ENCODE measurements at regions not wholly inside any gene's neighbourhood (a gene's known extent, or its start where the extent isn't known, plus 50 kb on each side); places are given as distances from the start of the nearest gene placed in this dataset.

GRCh38 chr1:198906739-198907422, 268.0 kb downstream of the PTPRC start:
- no peak for DNase-seq

- DNase-seq: no peak
Observed at GRCh38 chr1:198907423-198907746, 268.5 kb downstream of the PTPRC start.

GRCh38 chr1:198908995-198909394, 270.2 kb downstream of the PTPRC start:
- no peak for DNase-seq

- no peak for DNase-seq
Observed at GRCh38 chr1:198909973-198910372, 271.1 kb downstream of the PTPRC start.

- peak; percentile 14 for DNase-seq
Observed at GRCh38 chr1:198910816-198911215, 272.0 kb downstream of the PTPRC start.

- DNase-seq: no peak
Observed at GRCh38 chr1:198912046-198912445, 273.2 kb downstream of the PTPRC start.

- no peak for DNase-seq
Observed at GRCh38 chr1:198913667-198914066, 274.8 kb downstream of the PTPRC start.

- no peak for DNase-seq
Observed at GRCh38 chr1:198915327-198916231, 276.7 kb downstream of the PTPRC start.

- no peak for DNase-seq
Observed at GRCh38 chr1:198917226-198917625, 278.4 kb downstream of the PTPRC start.

- DNase-seq: no peak
Observed at GRCh38 chr1:198918920-198919319, 280.1 kb downstream of the PTPRC start.

- no peak for DNase-seq
Observed at GRCh38 chr1:198919667-198920398, 281.0 kb downstream of the PTPRC start.

GRCh38 chr1:198922638-198923430, 284.0 kb downstream of the PTPRC start:
- DNase-seq: no peak

GRCh38 chr1:198923993-198924392, 285.2 kb downstream of the PTPRC start:
- no peak for DNase-seq

- no peak for DNase-seq
Observed at GRCh38 chr1:198925567-198925966, 286.7 kb downstream of the PTPRC start.

GRCh38 chr1:198927129-198927528, 288.3 kb downstream of the PTPRC start:
- no peak for DNase-seq

GRCh38 chr1:198929111-198929604, 290.3 kb downstream of the PTPRC start:
- DNase-seq: no peak

GRCh38 chr1:198929961-198930599, 291.2 kb downstream of the PTPRC start:
- DNase-seq: peak; percentile 56

- no peak for DNase-seq
Observed at GRCh38 chr1:198932351-198932991, 293.6 kb downstream of the PTPRC start.

- no peak for DNase-seq
Observed at GRCh38 chr1:198933515-198934222, 294.8 kb downstream of the PTPRC start.

GRCh38 chr1:198934426-198934825, 295.6 kb downstream of the PTPRC start:
- no peak for DNase-seq

GRCh38 chr1:198934901-198935305, 296.1 kb downstream of the PTPRC start:
- no peak for DNase-seq
